DND-41 (cell line): ENCODE measurements at regions not wholly inside any gene's neighbourhood (a gene's known extent, or its start where the extent isn't known, plus 50 kb on each side); places are given as distances from the start of the nearest gene placed in this dataset.

Experiments
- ATAC-seq: fragments of 200-7000 bp; cut with Tn5 transposase; 3 replicates; pipeline ENCODE4 v1.9.1; 2021; ENCODE audit warnings: low read depth; ENCODE audit not compliant: insufficient read depth
- DNase-seq: peaks from one replicate; pipeline ENCODE4 v3.0.0-alpha.2; 2020
- H2AFZ ChIP-seq: 2 replicates; pipeline ENCODE4 v1.6.0; 2012; ENCODE audit warnings: low read depth, low read length
- H3K27ac ChIP-seq: 2 replicates; pipeline ENCODE4 v1.5.1; 2012; ENCODE audit warnings: low read length, inconsistent platforms
- H3K27me3 ChIP-seq: fragments of 200-600 bp; sonication (generic); 2 replicates; pipeline ENCODE4 v1.6.0; 2012; ENCODE audit warnings: low read length, mild to moderate bottlenecking, inconsistent platforms; ENCODE audit not compliant: insufficient read depth, poor library complexity
- H3K36me3 ChIP-seq: 2 replicates; pipeline ENCODE4 v1.5.1; 2012; ENCODE audit warnings: low read length, inconsistent platforms; ENCODE audit not compliant: insufficient read depth
- H3K4me1 ChIP-seq: 2 replicates; pipeline ENCODE4 v1.5.1; 2012; ENCODE audit warnings: mild to moderate bottlenecking, low read length; ENCODE audit not compliant: insufficient read depth
- H3K4me2 ChIP-seq: 2 replicates; pipeline ENCODE4 v1.6.0; 2012; ENCODE audit warnings: mild to moderate bottlenecking, moderate library complexity, low read length, inconsistent platforms; ENCODE audit not compliant: insufficient read depth
- H3K4me3 ChIP-seq, 2 experiments: fragments of 200-600 bp in 1 of 2; shearing (Covaris generic) in 1 of 2; 2 replicates each; pipeline ENCODE4 v1.5.1; 2012 to 2016; ENCODE audit warnings: inconsistent platforms in 2 of 2, low read length in 2 of 2, mild to moderate bottlenecking in 2 of 2, low read depth in 1 of 2, moderate library complexity in 1 of 2
- H3K79me2 ChIP-seq: 2 replicates; pipeline ENCODE4 v1.6.0; 2012; ENCODE audit warnings: low read length, inconsistent platforms; ENCODE audit not compliant: insufficient read depth
- H3K9ac ChIP-seq: 2 replicates; pipeline ENCODE4 v1.6.0; 2012; ENCODE audit warnings: low read depth, mild to moderate bottlenecking, inconsistent platforms, low read length, moderate library complexity
- H3K9me3 ChIP-seq: 2 replicates; pipeline ENCODE4 v1.5.1; 2012; ENCODE audit warnings: low read length, moderate library complexity, mild to moderate bottlenecking, inconsistent platforms; ENCODE audit not compliant: insufficient read depth, severe bottlenecking
- H4K20me1 ChIP-seq: 2 replicates; pipeline ENCODE4 v1.6.0; 2012; ENCODE audit warnings: low read length; ENCODE audit not compliant: insufficient read depth
- CTCF ChIP-seq: IDR thresholded peaks from 2 replicates; pipeline ENCODE4 v1.5.1; 2012; ENCODE audit warnings: borderline replicate concordance, low read length, moderate library complexity, mild to moderate bottlenecking; ENCODE audit not compliant: poor library complexity, severe bottlenecking; ENCODE audit errors: extremely low read depth
- EZH2 ChIP-seq: IDR thresholded peaks from 3 replicates; pipeline ENCODE4 v1.6.1; 2012; ENCODE audit warnings: borderline replicate concordance, low read depth, mild to moderate bottlenecking, moderate library complexity, low read length, inconsistent platforms; ENCODE audit not compliant: severe bottlenecking

GRCh38 chr5:130995254-130995515, 169.9 kb downstream of the HINT1 start:
- no peak overlapping the region for H3K4me2 ChIP-seq
- H3K36me3 ChIP-seq: no peaks in the 10 kb centered on the region
- H3K9me3 ChIP-seq: no peaks in the 10 kb centered on the region
- DNase-seq (no peak), ATAC-seq (no peak)
- no peak overlapping the region for H3K4me3 ChIP-seq
- H3K4me1 ChIP-seq: no peaks in the 10 kb centered on the region
- H2AFZ ChIP-seq: no peak overlapping the region
- TF ChIP-seq CTCF (no peak), EZH2 (no peak)
- H4K20me1 ChIP-seq: no peaks in the 10 kb centered on the region
- no peaks in the 10 kb centered on the region for H3K27me3 ChIP-seq
- H3K79me2 ChIP-seq: no peaks in the 10 kb centered on the region
- H3K9ac ChIP-seq: no peak overlapping the region
- H3K27ac ChIP-seq: no peak overlapping the region

DNA sequence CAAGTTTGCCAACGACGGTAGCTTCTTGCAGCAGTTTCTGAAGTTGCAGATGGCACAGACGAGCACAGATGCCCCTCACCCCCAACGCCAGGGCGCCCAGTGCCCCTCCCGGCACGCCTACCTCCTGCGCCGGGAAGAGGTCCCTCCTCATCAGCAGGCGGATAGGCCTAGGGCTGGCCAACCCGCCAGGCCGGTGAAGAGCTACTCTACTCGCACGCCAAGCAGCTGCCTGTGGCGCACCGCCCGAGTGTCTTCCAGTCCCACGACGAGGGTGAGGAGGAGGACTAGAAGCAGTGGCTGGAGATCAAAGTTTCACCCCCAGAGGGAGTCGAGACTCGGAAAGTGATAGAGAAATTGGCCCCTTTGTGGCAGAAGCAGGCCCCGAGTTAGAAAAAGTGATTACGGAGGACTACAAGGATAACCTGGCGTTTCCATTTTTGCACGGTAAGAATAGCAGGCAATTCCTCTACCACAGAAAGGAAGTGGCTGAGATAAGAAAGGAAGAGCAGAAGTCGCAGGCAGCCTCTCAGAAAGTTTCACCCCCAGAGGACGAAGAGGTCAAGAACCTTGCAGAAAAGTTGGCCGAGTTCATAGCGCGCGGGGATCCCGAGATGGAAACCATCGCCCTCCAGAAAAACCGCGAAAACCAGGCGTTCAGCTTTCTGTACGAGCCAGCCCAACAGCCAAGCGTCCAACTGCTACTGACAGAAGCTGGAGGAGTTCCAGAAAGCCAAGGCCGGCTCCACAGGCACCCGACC, 170.4 kb downstream of the HINT1 start:
- Histone ChIP-seq H3K9me3 (no peaks in the 10 kb centered on the region), H3K27me3 (no peaks in the 10 kb centered on the region), H3K4me3 (no peak overlapping the region), H3K9ac (no peak overlapping the region), H3K4me1 (no peaks in the 10 kb centered on the region), H3K27ac (no peak overlapping the region), H3K79me2 (no peaks in the 10 kb centered on the region), H3K4me2 (no peak overlapping the region), H3K36me3 (no peaks in the 10 kb centered on the region), H4K20me1 (no peaks in the 10 kb centered on the region), H2AFZ (no peak overlapping the region)
- DNase-seq (no peak), ATAC-seq (no peak)
- TF ChIP-seq EZH2 (no peak), CTCF (no peak)

DNA sequence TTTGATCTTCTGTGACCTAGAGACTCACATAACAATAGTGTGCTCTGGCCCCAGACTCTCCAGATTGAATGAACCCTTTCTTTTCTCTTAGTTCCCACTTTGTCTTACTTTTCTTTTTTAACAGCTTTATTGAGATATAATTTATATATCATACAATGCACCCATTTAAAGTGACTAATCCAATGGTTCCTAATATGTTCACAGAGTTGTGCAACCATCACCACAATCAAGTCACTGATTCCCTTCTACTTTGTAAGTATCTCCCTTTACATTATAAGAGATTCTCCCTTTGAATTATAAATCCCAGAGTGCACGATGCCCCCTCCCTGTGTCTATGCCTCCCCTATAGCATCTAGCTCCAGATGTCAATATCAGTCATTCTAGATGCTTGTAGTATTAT, 172.4 kb downstream of the HINT1 start:
- Histone ChIP-seq H2AFZ (no peak overlapping the region), H3K27ac (no peak overlapping the region), H3K4me3 (no peak overlapping the region), H3K9me3 (no peaks in the 10 kb centered on the region), H3K4me1 (no peaks in the 10 kb centered on the region), H4K20me1 (no peaks in the 10 kb centered on the region), H3K36me3 (no peaks in the 10 kb centered on the region), H3K79me2 (no peaks in the 10 kb centered on the region), H3K4me2 (no peak overlapping the region), H3K27me3 (no peaks in the 10 kb centered on the region), H3K9ac (no peak overlapping the region)
- DNase-seq: no peak
- ATAC-seq: no peak
- TF ChIP-seq CTCF: no peak
- no peak for TF ChIP-seq EZH2

DNA sequence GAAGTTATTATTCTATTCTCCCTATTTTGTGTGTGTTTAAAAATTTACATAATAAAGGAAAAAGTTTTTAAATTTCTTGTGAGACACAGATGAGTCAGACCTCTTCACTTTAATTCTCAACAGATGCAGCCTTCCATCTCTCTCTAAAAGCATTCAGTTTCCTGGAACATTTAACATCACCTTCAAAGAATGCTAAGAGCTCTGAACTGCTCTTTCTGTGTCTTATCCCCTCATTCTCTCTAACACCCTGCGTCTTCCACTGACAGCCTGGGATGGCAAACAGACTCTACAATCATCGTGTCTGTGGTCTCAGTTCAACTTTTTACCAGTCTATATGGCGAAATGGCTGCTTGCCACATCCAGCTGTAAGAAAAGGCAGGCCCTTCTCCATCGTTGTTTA, 173.0 kb downstream of the HINT1 start:
- Histone ChIP-seq H3K27me3 (no peaks in the 10 kb centered on the region), H3K9ac (no peak overlapping the region), H2AFZ (no peak overlapping the region), H3K4me1 (no peaks in the 10 kb centered on the region), H3K4me2 (no peak overlapping the region), H3K4me3 (no peak overlapping the region), H3K79me2 (no peaks in the 10 kb centered on the region), H3K36me3 (no peaks in the 10 kb centered on the region), H3K27ac (no peak overlapping the region), H4K20me1 (no peaks in the 10 kb centered on the region), H3K9me3 (no peaks in the 10 kb centered on the region)
- ATAC-seq (no peak), DNase-seq (no peak)
- TF ChIP-seq CTCF (no peak), EZH2 (no peak)
